SK-N-SH treated with all-trans-retinoic acid at 6 μM for 48 hours (cell line): ENCODE measurements at regions not wholly inside any gene's neighbourhood (a gene's known extent, or its start where the extent isn't known, plus 50 kb on each side); places are given as distances from the start of the nearest gene placed in this dataset.
"Not testable (repeated sequence)": the region's sequence is repeated elsewhere in the genome, so short reads cannot be mapped to it uniquely, and the experiment has no call there.

ENCODE experiments used
- OSR1 ChIP-seq: fragments of 250-450 bp; sonication (Bioruptor Pico); IDR thresholded peaks from 2 replicates; pipeline ENCODE4 v1.8.0; 2022; ENCODE audit warnings: moderate library complexity, mild to moderate bottlenecking, inconsistent platforms
- POU6F1 ChIP-seq: fragments of 250-450 bp; sonication (Bioruptor Pico); IDR thresholded peaks from 2 replicates; pipeline ENCODE4 v1.8.0; 2021; ENCODE audit warnings: low read depth, mild to moderate bottlenecking, moderate library complexity, borderline replicate concordance
- PPARA ChIP-seq: fragments of 250-450 bp; sonication (Bioruptor Pico); IDR thresholded peaks from 2 replicates; pipeline ENCODE4 v1.5.0; 2020; ENCODE audit warnings: mild to moderate bottlenecking, borderline replicate concordance
- SNAI2 ChIP-seq: fragments of 250-450 bp; sonication (Bioruptor Pico); IDR thresholded peaks from 2 replicates; pipeline ENCODE4 v1.5.0; 2020; ENCODE audit warnings: mild to moderate bottlenecking, moderate library complexity
- TCF4 ChIP-seq: fragments of 250-450 bp; sonication (Bioruptor Pico); IDR thresholded peaks from 2 replicates; pipeline ENCODE4 v1.8.0; 2021; ENCODE audit warnings: mild to moderate bottlenecking, moderate library complexity, borderline replicate concordance
- ZNF565 ChIP-seq: fragments of 450-650 bp; formaldehyde crosslinking; conservative IDR thresholded peaks from 2 replicates; pipeline ENCODE4 v1.5.0; 2020; ENCODE audit warnings: low read depth, mild to moderate bottlenecking, moderate library complexity

- not testable (repeated sequence) for TF ChIP-seq TCF4, OSR1, SNAI2, ZNF565, PPARA, POU6F1 (CRISPR knock-in tag)
Measured at GRCh38 chr6:21282360-21282759, 311.2 kb upstream of the SOX4 start.
